Stomach (tissue), 4 donors: ENCODE measurements at regions not wholly inside any gene's neighbourhood (a gene's known extent, or its start where the extent isn't known, plus 50 kb on each side); places are given as distances from the start of the nearest gene placed in this dataset.

Experiments
- CTCF ChIP-seq, 7 experiments: fragments of 450-650 bp in 4 of 7; fragments of 200-600 bp in 3 of 7; sonication (generic) in 3 of 7; IDR thresholded peaks; one replicate each; pipeline ENCODE4 v1.5.1; 2016 to 2019; ENCODE audit warnings: antibody characterized with exemption in 7 of 7, control low read depth in 2 of 7, mild to moderate bottlenecking in 1 of 7
- EP300 ChIP-seq: sonication (generic); formaldehyde crosslinking; IDR thresholded peaks from one replicate; pipeline ENCODE4 v1.6.1; 2017; ENCODE audit warnings: antibody characterized with exemption

GRCh38 chr11:28616160-28616965, 508.2 kb downstream of the METTL15 start:
- TF ChIP-seq CTCF (IDR thresholded peaks at IDR 0.05) (no peak), EP300 (no peak)
